Fibroblast of the aortic adventitia (primary cell): ENCODE measurements at regions not wholly inside any gene's neighbourhood (a gene's known extent, or its start where the extent isn't known, plus 50 kb on each side); places are given as distances from the start of the nearest gene placed in this dataset.

ENCODE experiments used
- DNase-seq: peaks from one replicate; pipeline ENCODE4 v3.0.0-alpha.2; 2010; ENCODE audit warnings: low read depth
- H3K4me3 ChIP-seq: 2 replicates; pipeline ENCODE4 v1.5.1; 2011; ENCODE audit warnings: low read depth, mild to moderate bottlenecking, control low read depth, low read length, moderate library complexity
- TF ChIP-seq, protein P1 (sequence below): IDR thresholded peaks from 2 replicates; pipeline ENCODE4 v1.5.1; 2011; ENCODE audit warnings: mild to moderate bottlenecking, low read length, control low read depth, inconsistent platforms; ENCODE audit not compliant: insufficient read depth

GRCh38 chr3:152622811-152623167 is 212.1 kb upstream of the P2RY1 start:
- TF ChIP-seq, protein P1, sequence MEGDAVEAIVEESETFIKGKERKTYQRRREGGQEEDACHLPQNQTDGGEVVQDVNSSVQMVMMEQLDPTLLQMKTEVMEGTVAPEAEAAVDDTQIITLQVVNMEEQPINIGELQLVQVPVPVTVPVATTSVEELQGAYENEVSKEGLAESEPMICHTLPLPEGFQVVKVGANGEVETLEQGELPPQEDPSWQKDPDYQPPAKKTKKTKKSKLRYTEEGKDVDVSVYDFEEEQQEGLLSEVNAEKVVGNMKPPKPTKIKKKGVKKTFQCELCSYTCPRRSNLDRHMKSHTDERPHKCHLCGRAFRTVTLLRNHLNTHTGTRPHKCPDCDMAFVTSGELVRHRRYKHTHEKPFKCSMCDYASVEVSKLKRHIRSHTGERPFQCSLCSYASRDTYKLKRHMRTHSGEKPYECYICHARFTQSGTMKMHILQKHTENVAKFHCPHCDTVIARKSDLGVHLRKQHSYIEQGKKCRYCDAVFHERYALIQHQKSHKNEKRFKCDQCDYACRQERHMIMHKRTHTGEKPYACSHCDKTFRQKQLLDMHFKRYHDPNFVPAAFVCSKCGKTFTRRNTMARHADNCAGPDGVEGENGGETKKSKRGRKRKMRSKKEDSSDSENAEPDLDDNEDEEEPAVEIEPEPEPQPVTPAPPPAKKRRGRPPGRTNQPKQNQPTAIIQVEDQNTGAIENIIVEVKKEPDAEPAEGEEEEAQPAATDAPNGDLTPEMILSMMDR = no peak
- no peak for DNase-seq
- no peak overlapping the region for H3K4me3 ChIP-seq

GRCh38 chr3:152623286-152623911 is 211.5 kb upstream of the P2RY1 start:
- no peak overlapping the region for H3K4me3 ChIP-seq
- TF ChIP-seq, protein P1 = no peak
- DNase-seq = peak; percentile 6

DNA sequence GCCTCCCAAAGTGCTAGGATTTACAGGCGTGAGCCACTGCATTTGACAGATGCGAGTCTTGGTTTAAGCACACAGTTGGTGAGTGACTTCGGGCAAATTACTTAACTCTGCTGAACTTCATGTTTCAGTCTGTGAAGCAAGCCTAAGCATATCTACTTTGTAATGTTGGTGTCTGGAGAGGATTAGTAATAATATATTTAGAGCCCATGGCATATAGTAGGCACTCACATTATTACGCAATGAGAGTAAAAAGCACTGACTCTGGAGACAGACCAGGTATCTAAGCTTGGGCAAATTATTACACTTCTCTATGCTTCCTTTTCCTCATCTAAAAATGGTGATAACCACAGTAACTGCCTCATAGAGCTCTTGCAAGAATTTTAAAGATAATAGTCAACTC is 208.7 kb upstream of the P2RY1 start:
- TF ChIP-seq, protein P1 = no peak
- no peak for DNase-seq
- no peak overlapping the region for H3K4me3 ChIP-seq

DNA sequence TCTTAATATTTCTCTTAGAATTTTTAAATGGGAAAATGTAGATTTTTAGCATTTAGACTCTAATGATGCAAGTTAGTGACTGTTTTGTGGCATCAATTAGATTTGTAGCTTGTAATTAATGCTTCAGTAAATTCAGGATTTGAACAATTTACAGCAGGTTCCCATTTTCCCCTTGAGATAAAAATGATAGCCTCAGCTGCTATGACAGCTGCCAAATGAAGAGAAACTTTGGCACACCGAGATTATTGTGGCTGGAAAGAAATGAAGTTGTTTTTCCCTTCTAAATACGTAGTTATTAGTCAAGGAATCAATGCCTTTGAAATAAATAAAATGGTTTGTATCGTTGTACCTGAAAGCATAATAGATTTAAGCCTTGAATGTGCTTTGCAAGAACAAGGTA is 206.4 kb upstream of the P2RY1 start:
- no peak overlapping the region for H3K4me3 ChIP-seq
- TF ChIP-seq, protein P1 = no peak
- no peak for DNase-seq

DNA sequence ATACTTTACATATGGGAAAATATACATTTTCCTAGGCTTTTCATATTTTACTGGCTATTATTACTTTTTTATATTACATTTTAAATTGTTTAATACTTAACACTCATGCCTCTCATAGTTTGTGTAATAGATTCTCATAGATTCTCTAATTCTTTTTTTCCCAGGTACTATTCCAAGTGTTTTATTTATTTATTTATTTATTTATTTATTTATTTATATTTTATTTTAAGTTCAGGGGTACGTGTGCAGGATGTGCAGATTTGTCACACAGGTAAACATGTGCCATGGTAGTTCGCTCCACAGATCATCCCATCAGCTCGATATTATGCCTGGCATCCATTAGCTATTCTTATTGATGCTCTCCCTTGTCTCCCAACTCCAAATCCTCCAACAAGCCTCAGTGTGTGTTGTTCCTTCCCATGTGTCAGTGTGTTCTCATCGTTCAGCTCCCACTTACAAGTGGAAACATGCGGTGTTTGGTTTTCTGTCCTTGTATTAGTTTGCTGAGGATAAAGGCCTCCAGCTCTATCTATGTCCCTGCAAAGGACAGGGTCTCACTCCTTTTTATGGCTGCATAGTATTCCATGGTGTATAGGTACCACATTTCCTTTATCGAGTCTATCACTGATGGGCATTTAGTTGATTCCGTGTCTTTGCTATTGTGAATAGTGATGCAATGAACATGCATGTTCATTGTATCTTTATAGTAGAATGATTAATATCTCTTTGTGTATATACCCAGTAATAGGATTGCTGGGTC is 205.4 kb upstream of the P2RY1 start:
- DNase-seq = no peak
- TF ChIP-seq, protein P1 = no peak
- H3K4me3 ChIP-seq = no peak overlapping the region

DNA sequence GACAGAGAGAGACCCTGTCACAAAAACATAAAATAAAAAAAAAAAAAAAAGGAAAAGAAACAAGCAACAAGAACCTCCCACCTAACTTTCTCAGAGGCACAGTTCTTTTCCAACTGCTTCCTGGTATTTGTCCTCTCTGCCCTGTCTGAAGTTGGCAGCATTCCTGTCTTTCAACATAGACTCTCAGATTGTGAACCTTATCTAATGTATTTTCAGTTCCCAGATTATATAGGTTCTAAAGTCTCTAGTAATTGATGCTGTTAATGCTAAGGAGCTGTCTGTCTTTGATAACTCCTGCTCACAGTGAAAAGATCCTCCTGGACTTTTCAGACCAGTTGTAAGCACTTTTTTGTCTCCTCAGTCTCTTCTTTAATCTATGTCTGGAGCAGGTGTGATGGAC is 199.5 kb upstream of the P2RY1 start:
- TF ChIP-seq, protein P1 = no peak
- DNase-seq = no peak
- no peak overlapping the region for H3K4me3 ChIP-seq
